GM23248 (cell line): ENCODE measurements at regions not wholly inside any gene's neighbourhood (a gene's known extent, or its start where the extent isn't known, plus 50 kb on each side); places are given as distances from the start of the nearest gene placed in this dataset.
"Not testable (repeated sequence)": the region's sequence is repeated elsewhere in the genome, so short reads cannot be mapped to it uniquely, and the experiment has no call there.

Experiments
- DNase-seq: peaks from one replicate; pipeline ENCODE4 v3.0.0-alpha.2; 2015
- H2AFZ ChIP-seq: fragments of 200-600 bp; sonication (generic); 2 replicates; pipeline ENCODE4 v1.6.1; 2016; ENCODE audit warnings: antibody characterized with exemption
- H3F3A ChIP-seq: fragments of 200-600 bp; sonication (generic); 2 replicates; pipeline ENCODE4 v1.6.1; 2016; ENCODE audit warnings: mild to moderate bottlenecking, antibody characterized with exemption, mixed run types; ENCODE audit not compliant: insufficient read depth
- H3K27ac ChIP-seq: fragments of 200-600 bp; sonication (generic); 2 replicates; pipeline ENCODE4 v1.5.1; 2016; ENCODE audit warnings: mild to moderate bottlenecking
- H3K27me3 ChIP-seq: fragments of 200-600 bp; sonication (generic); replicated peaks from 2 replicates; pipeline ENCODE4 v1.6.1; 2016; ENCODE audit warnings: mild to moderate bottlenecking; ENCODE audit not compliant: insufficient read depth
- H3K36me3 ChIP-seq: fragments of 200-600 bp; sonication (generic); 2 replicates; pipeline ENCODE4 v1.6.1; 2016; ENCODE audit warnings: low read depth, mild to moderate bottlenecking
- H3K4me1 ChIP-seq: fragments of 200-600 bp; sonication (generic); 2 replicates; pipeline ENCODE4 v1.6.1; 2016; ENCODE audit warnings: mild to moderate bottlenecking; ENCODE audit not compliant: insufficient read depth
- H3K4me2 ChIP-seq: fragments of 200-600 bp; sonication (generic); one replicate; pipeline ENCODE4 v1.6.1; 2016; ENCODE audit warnings: mild to moderate bottlenecking; ENCODE audit not compliant: unreplicated experiment
- H3K4me3 ChIP-seq: fragments of 200-600 bp; sonication (generic); 2 replicates; pipeline ENCODE4 v1.5.1; 2016; ENCODE audit warnings: mild to moderate bottlenecking
- H3K79me2 ChIP-seq: fragments of 200-600 bp; sonication (generic); 2 replicates; pipeline ENCODE4 v1.6.1; 2016; ENCODE audit warnings: mild to moderate bottlenecking; ENCODE audit not compliant: insufficient read depth
- H3K9ac ChIP-seq: fragments of 200-600 bp; sonication (generic); 2 replicates; pipeline ENCODE4 v1.6.1; 2016; ENCODE audit warnings: mild to moderate bottlenecking
- H3K9me2 ChIP-seq: fragments of 200-600 bp; sonication (generic); 2 replicates; pipeline ENCODE4 v1.6.1; 2016; ENCODE audit warnings: mixed run types, mild to moderate bottlenecking, moderate library complexity; ENCODE audit not compliant: insufficient read depth
- H3K9me3 ChIP-seq: fragments of 200-600 bp; sonication (generic); one replicate; pipeline ENCODE4 v1.6.1; 2017; ENCODE audit warnings: low read depth
- H4K20me1 ChIP-seq: fragments of 200-600 bp; sonication (generic); 2 replicates; pipeline ENCODE4 v1.6.0; 2016; ENCODE audit not compliant: insufficient read depth
- EZH2 ChIP-seq: fragments of 200-600 bp; sonication (generic); IDR thresholded peaks from 2 replicates; pipeline ENCODE4 v1.6.1; 2018; ENCODE audit warnings: antibody characterized with exemption, mild to moderate bottlenecking; ENCODE audit not compliant: insufficient read depth, poor library complexity, severe bottlenecking
- EZH2phosphoT487 ChIP-seq: fragments of 200-600 bp; sonication (generic); IDR thresholded peaks from 2 replicates; pipeline ENCODE4 v1.6.1; 2018; ENCODE audit warnings: antibody characterized with exemption, moderate library complexity, mild to moderate bottlenecking, low read depth; ENCODE audit not compliant: insufficient read depth
- WGBS, 2 experiments: methylation state at CpG; one replicate each; pipeline ENCODE4 v1.1.6; 2015 to 2017; ENCODE audit warnings: low lambda C conversion rate in 2 of 2, low coverage in 1 of 2; ENCODE audit errors: missing lambda C conversion rate in 2 of 2; 5-methylcytosine and 5-hydroxymethylcytosine counted together
- in situ Hi-C: fragments of 300-500 bp; cut with MboI; formaldehyde crosslinking; loops from 2 replicates; pipeline ENCODE4 v1.15.0; 2020

GRCh38 chrY:19559161-19559560 lies 185.4 kb downstream of the KDM5D start:
- no peaks in the 10 kb centered on the region for H3K79me2 ChIP-seq
- H3K27me3 ChIP-seq = no peaks in the 10 kb centered on the region
- H2AFZ ChIP-seq = peak overlapping the region; percentile 38; the same call in 1 of the 2 replicates
- H3K4me3 ChIP-seq = no peak overlapping the region
- no peaks in the 10 kb centered on the region for H3F3A ChIP-seq
- 39% methylated on average over 3 to 4 of the region's 4 CpGs for WGBS, 2 experiments
- H3K27ac ChIP-seq = no peak overlapping the region
- in situ Hi-C loops = loop anchor here (25.0 kb wide), 1 partner anchor 153 kb away; no protein-coding TSS in a partner anchor
- H3K4me2 ChIP-seq = no peak overlapping the region
- no peak for TF ChIP-seq EZH2phosphoT487
- no peaks in the 10 kb centered on the region for H3K9me3 ChIP-seq
- H3K4me1 ChIP-seq = no peaks in the 10 kb centered on the region
- no peaks in the 10 kb centered on the region for H3K36me3 ChIP-seq
- no peaks in the 10 kb centered on the region for H4K20me1 ChIP-seq
- H3K9me2 ChIP-seq = no peaks in the 10 kb centered on the region
- H3K9ac ChIP-seq = no peak overlapping the region
- peak; percentile 65 for DNase-seq

GRCh38 chrY:19549671-19550466 lies 194.7 kb downstream of the KDM5D start:
- H3K79me2 ChIP-seq = no peaks in the 10 kb centered on the region
- no peaks in the 10 kb centered on the region for H3F3A ChIP-seq
- no peak overlapping the region for H3K4me3 ChIP-seq
- no peaks in the 10 kb centered on the region for H3K36me3 ChIP-seq
- H3K4me2 ChIP-seq = no peak overlapping the region
- in situ Hi-C loops = loop anchor here (25.0 kb wide), 2 partner anchors 87 to 162 kb away; no protein-coding TSS in a partner anchor
- H4K20me1 ChIP-seq = no peaks in the 10 kb centered on the region
- DNase-seq = no peak
- no peaks in the 10 kb centered on the region for H3K27me3 ChIP-seq
- H2AFZ ChIP-seq = no peak overlapping the region
- no peaks in the 10 kb centered on the region for H3K4me1 ChIP-seq
- H3K9ac ChIP-seq = no peak overlapping the region
- H3K9me2 ChIP-seq = no peaks in the 10 kb centered on the region
- H3K9me3 ChIP-seq = no peaks in the 10 kb centered on the region
- WGBS, 2 experiments = 57 to 59% methylated on average over 10 to 18 of the region's 18 CpGs
- H3K27ac ChIP-seq = no peak overlapping the region
- TF ChIP-seq EZH2phosphoT487 (no peak), EZH2 (no peak)

DNA sequence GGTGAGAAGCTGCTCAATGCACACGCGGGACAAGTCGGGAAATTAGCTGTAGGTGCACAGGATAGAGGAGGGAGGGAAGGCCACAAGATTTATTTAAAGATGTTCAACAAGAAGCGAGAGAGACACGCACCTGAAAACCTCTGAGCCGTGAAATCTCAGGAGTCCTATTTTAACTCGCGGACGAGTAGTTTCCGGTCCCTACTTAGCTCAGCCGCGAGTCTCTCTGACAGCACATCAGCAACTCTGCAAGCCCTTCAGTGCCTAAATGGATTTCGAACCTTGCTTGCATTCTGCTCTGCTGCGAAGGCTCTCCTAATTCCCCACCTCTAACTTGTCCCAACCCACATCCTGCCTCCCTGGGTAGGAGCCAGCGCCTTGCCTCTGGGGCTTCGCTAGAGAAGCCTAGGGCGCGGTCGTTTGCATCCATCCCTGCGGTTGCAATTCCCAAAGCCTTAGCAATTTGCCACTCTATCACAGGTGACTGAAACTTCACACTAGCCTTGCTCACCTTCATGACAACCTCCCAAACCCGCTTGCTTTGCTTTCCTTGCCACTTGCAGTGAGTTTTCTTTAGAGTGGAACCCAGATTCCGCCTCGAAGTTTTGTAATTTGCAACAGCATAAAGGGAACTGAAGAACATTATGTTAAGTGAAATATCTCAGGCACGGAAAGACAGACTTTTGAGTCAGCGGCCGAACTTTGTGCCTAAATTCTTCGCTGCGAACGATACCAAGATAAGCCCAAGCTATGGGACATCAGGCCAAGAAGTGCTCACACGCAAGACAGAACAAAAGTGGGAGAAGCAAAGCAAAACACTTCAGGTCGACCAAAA lies 202.8 kb downstream of the KDM5D start:
- Histone ChIP-seq H3K9me3 (no peaks in the 10 kb centered on the region), H3K27me3 (no peaks in the 10 kb centered on the region), H3K9me2 (no peaks in the 10 kb centered on the region), H3K36me3 (no peaks in the 10 kb centered on the region), H3K4me3 (no peak overlapping the region), H3K79me2 (no peaks in the 10 kb centered on the region), H3K9ac (no peak overlapping the region), H3K4me2 (no peak overlapping the region), H4K20me1 (no peaks in the 10 kb centered on the region), H3K27ac (no peak overlapping the region), H3K4me1 (no peaks in the 10 kb centered on the region), H3F3A (no peaks in the 10 kb centered on the region), H2AFZ (no peak overlapping the region)
- TF ChIP-seq EZH2phosphoT487 (no peak), EZH2 (no peak)
- DNase-seq = peak; percentile 0
- WGBS, 2 experiments = 37% methylated on average over 25 to 31 of the region's 31 CpGs
- in situ Hi-C loops = loop anchor here (25.0 kb wide), 1 partner anchor 96 kb away; no protein-coding TSS in a partner anchor

- H4K20me1 ChIP-seq, H3F3A ChIP-seq, H3K4me2 ChIP-seq, H3K9ac ChIP-seq, DNase-seq, H3K27me3 ChIP-seq, H3K36me3 ChIP-seq, H3K4me1 ChIP-seq, H3K9me2 ChIP-seq, H3K79me2 ChIP-seq, H2AFZ ChIP-seq, H3K9me3 ChIP-seq, H3K4me3 ChIP-seq, H3K27ac ChIP-seq: not testable (repeated sequence)
- in situ Hi-C loops = loop anchor here (25.0 kb wide), 1 partner anchor 102 kb away; no protein-coding TSS in a partner anchor
- WGBS, 2 experiments = 81 to 82% methylated on average over 2 to 3 of the region's 14 CpGs
These were observed 208.8 kb downstream of the KDM5D start for GRCh38 chrY:19535697-19536096.
